ENCODE measurements at regions not wholly inside any gene's neighbourhood (a gene's known extent, or its start where the extent isn't known, plus 50 kb on each side); places are given as distances from the start of the nearest gene placed in this dataset.

DNA sequence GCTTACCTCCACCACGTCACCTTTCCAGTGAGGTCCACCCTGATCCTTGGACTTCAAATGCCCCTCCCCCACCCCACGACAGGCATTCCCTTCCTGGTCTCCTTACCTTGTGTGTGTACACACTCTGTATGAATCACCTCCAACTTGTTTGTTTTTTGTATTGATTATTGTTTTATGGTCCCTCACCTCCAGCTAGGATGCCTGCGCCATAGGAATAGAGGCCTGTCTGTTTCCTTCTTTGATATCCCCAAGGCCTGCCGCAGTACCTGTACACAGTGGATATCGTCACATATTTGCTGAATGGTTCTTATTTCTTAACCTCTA lies 219.6 kb upstream of the POU3F1 start:
- intact Hi-C loops (cut with DNase I) = no loop called here
- Histone ChIP-seq H3K4me3 (no peak overlapping the region), H3K9me3 (no peaks in the 10 kb centered on the region), H3K27me3 (ENCODE audit: low read depth) (peaks cover 5% of the 10 kb centered on the region), H3K27ac (no peak overlapping the region), H3K4me1 (no peaks in the 10 kb centered on the region), H3K36me3 (no peaks in the 10 kb centered on the region)
- ATAC-seq (no peak), DNase-seq (no peak)
- TF ChIP-seq, protein P1, sequence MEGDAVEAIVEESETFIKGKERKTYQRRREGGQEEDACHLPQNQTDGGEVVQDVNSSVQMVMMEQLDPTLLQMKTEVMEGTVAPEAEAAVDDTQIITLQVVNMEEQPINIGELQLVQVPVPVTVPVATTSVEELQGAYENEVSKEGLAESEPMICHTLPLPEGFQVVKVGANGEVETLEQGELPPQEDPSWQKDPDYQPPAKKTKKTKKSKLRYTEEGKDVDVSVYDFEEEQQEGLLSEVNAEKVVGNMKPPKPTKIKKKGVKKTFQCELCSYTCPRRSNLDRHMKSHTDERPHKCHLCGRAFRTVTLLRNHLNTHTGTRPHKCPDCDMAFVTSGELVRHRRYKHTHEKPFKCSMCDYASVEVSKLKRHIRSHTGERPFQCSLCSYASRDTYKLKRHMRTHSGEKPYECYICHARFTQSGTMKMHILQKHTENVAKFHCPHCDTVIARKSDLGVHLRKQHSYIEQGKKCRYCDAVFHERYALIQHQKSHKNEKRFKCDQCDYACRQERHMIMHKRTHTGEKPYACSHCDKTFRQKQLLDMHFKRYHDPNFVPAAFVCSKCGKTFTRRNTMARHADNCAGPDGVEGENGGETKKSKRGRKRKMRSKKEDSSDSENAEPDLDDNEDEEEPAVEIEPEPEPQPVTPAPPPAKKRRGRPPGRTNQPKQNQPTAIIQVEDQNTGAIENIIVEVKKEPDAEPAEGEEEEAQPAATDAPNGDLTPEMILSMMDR (IDR thresholded peaks at IDR 0.05) = no peak

DNA sequence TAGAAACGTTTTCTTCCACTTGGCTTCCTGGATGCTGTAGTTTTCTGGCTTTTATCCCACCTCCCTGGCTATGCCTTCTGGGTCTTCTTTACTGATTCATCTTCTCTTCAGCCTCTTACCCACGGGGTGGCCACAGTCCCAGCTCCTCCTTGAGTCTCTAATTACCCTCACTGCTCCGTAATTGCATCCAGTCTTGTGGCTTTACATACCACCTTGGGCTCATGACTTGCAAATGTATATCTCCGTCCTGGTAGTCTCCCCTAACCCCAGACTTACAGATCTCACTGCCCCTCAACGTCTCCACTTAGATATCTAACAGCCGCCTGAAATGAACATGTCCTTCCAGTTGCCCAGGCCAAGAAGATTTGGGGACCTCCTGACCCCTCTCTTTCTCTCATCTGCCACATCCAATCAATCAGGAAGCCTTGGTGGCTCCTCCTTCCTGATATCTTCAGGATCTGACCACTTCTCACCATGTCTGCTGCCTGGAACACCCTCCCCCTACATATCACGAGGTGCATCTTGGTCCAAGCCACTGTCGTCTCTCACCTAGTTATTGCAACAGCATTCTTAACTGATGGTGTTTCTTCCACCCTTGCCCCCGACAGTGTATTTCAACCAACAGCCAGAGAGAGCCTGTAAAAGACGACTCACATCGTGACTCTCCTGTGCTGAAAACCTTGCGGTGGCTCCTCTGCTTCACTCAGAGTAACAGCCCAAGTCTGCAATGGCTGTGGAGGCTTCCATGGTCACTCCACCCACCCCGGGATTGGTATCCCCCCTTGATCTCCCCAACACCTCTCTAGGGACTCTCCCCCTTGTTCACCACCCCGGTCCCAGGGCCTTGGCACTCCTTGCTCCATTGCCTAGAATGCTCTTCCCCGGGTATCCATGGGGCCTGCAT lies 219.0 kb upstream of the POU3F1 start:
- TF ChIP-seq, protein P1 (IDR thresholded peaks at IDR 0.05) = no peak
- ATAC-seq (no peak), DNase-seq (no peak)
- Histone ChIP-seq H3K9me3 (no peaks in the 10 kb centered on the region), H3K4me3 (no peak overlapping the region), H3K27ac (no peak overlapping the region), H3K27me3 (ENCODE audit: low read depth) (no peaks in the 10 kb centered on the region), H3K4me1 (no peaks in the 10 kb centered on the region), H3K36me3 (no peaks in the 10 kb centered on the region)
- intact Hi-C loops (cut with DNase I) = no loop called here

DNA sequence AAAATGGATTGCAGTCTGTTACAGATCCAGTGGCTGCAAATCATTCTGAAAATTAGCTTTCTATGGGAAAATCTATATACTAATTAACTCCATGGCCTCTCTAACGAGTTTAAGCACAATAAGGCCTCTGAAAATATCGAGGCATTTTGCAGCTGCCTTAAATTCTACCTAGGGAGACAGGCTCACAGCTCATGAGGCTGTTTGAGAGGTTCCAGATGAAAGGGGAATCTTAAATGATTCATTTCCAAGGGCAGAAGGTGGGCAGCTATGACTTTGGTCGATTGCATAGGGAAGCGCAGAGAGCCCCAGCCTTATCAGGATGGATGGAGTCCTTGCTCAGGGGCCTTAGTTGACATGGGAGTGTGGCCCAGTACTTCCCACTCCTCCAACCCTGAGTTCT lies 216.8 kb upstream of the POU3F1 start:
- Histone ChIP-seq H3K4me3 (no peak overlapping the region), H3K27me3 (ENCODE audit: low read depth) (no peaks in the 10 kb centered on the region), H3K36me3 (no peaks in the 10 kb centered on the region), H3K9me3 (no peaks in the 10 kb centered on the region), H3K27ac (no peak overlapping the region), H3K4me1 (no peaks in the 10 kb centered on the region)
- TF ChIP-seq, protein P1 (IDR thresholded peaks at IDR 0.05) = no peak
- ATAC-seq (no peak), DNase-seq (no peak)
- intact Hi-C loops (cut with DNase I) = no loop called here

DNA sequence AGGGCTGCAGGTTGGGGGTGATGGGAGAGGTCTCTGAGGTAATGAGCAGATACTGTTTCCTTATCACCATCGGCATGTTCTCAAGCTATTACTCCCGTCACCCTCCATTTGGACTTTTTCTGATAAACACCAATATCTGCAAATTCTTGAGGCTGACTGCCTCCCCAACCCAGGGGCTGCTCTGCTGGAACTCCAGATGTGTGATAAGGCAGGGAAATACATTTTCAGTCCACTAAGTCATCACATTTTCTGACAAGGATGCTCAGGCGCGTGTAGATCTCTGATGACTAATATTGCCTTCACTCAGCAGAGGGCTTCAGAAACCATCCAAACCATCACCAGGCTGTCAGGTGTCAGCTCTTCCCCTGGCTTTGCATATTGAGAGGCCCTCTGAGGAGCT lies 215.0 kb upstream of the POU3F1 start:
- TF ChIP-seq, protein P1 (IDR thresholded peaks at IDR 0.05) = no peak
- DNase-seq (no peak), ATAC-seq (no peak)
- Histone ChIP-seq H3K36me3 (no peaks in the 10 kb centered on the region), H3K4me1 (no peaks in the 10 kb centered on the region), H3K27me3 (ENCODE audit: low read depth) (no peaks in the 10 kb centered on the region), H3K9me3 (no peaks in the 10 kb centered on the region), H3K4me3 (no peak overlapping the region), H3K27ac (no peak overlapping the region)
- intact Hi-C loops (cut with DNase I) = no loop called here

DNA sequence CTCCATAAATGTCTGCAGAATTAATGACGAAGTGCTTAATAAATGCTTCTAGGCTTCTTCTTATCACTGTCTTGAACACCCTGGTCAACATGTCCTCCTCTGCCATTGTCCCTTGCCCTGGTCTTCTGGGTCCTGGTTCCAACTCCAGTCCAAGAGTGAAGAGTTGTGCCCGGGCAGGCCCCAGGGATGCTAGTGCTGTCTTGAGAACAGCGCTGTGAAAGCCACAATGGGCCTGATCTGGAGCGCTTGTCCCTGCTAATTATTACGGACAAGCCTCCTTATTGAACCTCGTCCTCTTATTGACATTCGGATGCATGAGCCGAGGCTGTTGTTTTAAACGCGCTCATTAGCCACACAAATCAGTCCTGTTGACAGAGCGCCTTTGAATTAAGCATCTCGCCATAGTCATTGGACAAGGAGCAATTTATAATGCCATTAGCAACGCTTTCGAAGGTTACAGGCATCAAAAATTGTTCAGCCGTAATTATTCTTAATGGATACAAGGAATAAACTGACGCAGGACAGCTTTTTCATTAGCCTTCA lies 211.6 kb upstream of the POU3F1 start:
- Histone ChIP-seq H3K27me3 (ENCODE audit: low read depth) (peaks cover 4% of the 10 kb centered on the region), H3K27ac (no peak overlapping the region), H3K4me1 (no peaks in the 10 kb centered on the region), H3K36me3 (no peaks in the 10 kb centered on the region), H3K9me3 (no peaks in the 10 kb centered on the region), H3K4me3 (no peak overlapping the region)
- DNase-seq (no peak), ATAC-seq (no peak)
- intact Hi-C loops (cut with DNase I) = no loop called here
- TF ChIP-seq, protein P1 (IDR thresholded peaks at IDR 0.05) = no peak
